Testis (tissue), 2 donors: ENCODE measurements at regions not wholly inside any gene's neighbourhood (a gene's known extent, or its start where the extent isn't known, plus 50 kb on each side); places are given as distances from the start of the nearest gene placed in this dataset.
"Not testable (repeated sequence)": the region's sequence is repeated elsewhere in the genome, so short reads cannot be mapped to it uniquely, and the experiment has no call there.

ENCODE experiments used
- DNase-seq: peaks from one replicate; pipeline ENCODE4 v3.0.0-alpha.2; 2019
- H3K27ac ChIP-seq, 2 donors: fragments of 200-600 bp; sonication (generic); one replicate each; pipeline ENCODE4 v1.5.1; 2019
- H3K27me3 ChIP-seq: fragments of 200-600 bp; sonication (generic); one replicate; pipeline ENCODE4 v1.5.1; 2019
- H3K36me3 ChIP-seq: fragments of 200-600 bp; sonication (generic); one replicate; pipeline ENCODE4 v1.5.1; 2017; ENCODE audit warnings: low read depth; ENCODE audit errors: missing control alignments
- H3K4me1 ChIP-seq: fragments of 200-600 bp; sonication (generic); one replicate; pipeline ENCODE4 v1.5.1; 2019
- H3K4me3 ChIP-seq, 2 donors: fragments of 200-600 bp; sonication (generic); one replicate each; pipeline ENCODE4 v1.5.1; 2017 to 2019
- H3K9me3 ChIP-seq: fragments of 200-600 bp; sonication (generic); one replicate; pipeline ENCODE4 v1.5.1; 2017
- WGBS, 2 donors: methylation state at CpG; one replicate each; pipeline ENCODE4 v1.1.5; 2018; 5-methylcytosine and 5-hydroxymethylcytosine counted together
- intact Hi-C: fragments of 100-400 bp; cut with DNase I; formaldehyde crosslinking; loops from one replicate; pipeline ENCODE4 v1.15.1; 2023; ENCODE audit warnings: low total_unique reads

GRCh38 chr2:90296484-90296777 lies 1605.0 kb downstream of the RPIA start:
- H3K4me3 ChIP-seq, H3K9me3 ChIP-seq, H3K36me3 ChIP-seq, intact Hi-C loops, DNase-seq, H3K4me1 ChIP-seq, H3K27ac ChIP-seq, H3K27me3 ChIP-seq: not testable (repeated sequence)

GRCh38 chr2:90297701-90298100 lies 1606.2 kb downstream of the RPIA start:
- H3K27ac ChIP-seq, H3K4me3 ChIP-seq, H3K4me1 ChIP-seq, intact Hi-C loops, H3K9me3 ChIP-seq, DNase-seq, H3K27me3 ChIP-seq, H3K36me3 ChIP-seq: not testable (repeated sequence)
- 100% methylated on average over 2 of the region's 2 CpGs; no CpG with 5 or more reads in 1 of the 2 donors for WGBS, 2 donors

- DNase-seq, intact Hi-C loops, H3K4me1 ChIP-seq, H3K27me3 ChIP-seq, H3K36me3 ChIP-seq, H3K4me3 ChIP-seq, H3K9me3 ChIP-seq, H3K27ac ChIP-seq: not testable (repeated sequence)
- 67 to 94% methylated on average over 1 of the region's 1 CpG for WGBS, 2 donors
These were observed 1606.8 kb downstream of the RPIA start for GRCh38 chr2:90298126-90298755.

DNA sequence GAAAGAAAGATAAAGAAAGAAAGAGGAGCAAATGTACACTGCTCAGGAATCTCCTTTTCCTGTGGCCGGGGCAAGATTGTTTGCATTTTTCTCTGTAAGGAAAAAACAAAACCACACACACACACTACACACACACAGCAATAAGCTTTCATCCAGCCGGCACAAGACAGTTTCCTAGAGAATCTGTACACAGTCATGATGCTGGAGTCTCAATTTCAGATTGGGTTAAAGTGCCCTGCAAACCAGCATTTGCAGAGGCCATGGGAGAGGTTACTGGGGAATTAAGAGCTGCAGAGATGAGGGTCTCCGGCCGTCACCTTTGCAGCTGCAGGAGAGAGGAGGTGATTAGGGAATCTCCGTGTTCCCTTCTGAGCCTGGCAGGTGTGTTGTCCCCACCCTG lies 1607.5 kb downstream of the RPIA start:
- H3K27me3 ChIP-seq, H3K27ac ChIP-seq, intact Hi-C loops, H3K4me3 ChIP-seq, DNase-seq, H3K4me1 ChIP-seq, H3K9me3 ChIP-seq, H3K36me3 ChIP-seq: not testable (repeated sequence)
- 81 to 83% methylated on average over 1 to 2 of the region's 5 CpGs for WGBS, 2 donors

- DNase-seq, H3K36me3 ChIP-seq, H3K9me3 ChIP-seq, H3K4me3 ChIP-seq, H3K27ac ChIP-seq, H3K4me1 ChIP-seq, intact Hi-C loops, H3K27me3 ChIP-seq: not testable (repeated sequence)
- WGBS, 2 donors = 19 to 33% methylated on average over 8 to 27 of the region's 29 CpGs
These were observed 1631.5 kb downstream of the RPIA start for GRCh38 chr2:90322982-90323381.

DNA sequence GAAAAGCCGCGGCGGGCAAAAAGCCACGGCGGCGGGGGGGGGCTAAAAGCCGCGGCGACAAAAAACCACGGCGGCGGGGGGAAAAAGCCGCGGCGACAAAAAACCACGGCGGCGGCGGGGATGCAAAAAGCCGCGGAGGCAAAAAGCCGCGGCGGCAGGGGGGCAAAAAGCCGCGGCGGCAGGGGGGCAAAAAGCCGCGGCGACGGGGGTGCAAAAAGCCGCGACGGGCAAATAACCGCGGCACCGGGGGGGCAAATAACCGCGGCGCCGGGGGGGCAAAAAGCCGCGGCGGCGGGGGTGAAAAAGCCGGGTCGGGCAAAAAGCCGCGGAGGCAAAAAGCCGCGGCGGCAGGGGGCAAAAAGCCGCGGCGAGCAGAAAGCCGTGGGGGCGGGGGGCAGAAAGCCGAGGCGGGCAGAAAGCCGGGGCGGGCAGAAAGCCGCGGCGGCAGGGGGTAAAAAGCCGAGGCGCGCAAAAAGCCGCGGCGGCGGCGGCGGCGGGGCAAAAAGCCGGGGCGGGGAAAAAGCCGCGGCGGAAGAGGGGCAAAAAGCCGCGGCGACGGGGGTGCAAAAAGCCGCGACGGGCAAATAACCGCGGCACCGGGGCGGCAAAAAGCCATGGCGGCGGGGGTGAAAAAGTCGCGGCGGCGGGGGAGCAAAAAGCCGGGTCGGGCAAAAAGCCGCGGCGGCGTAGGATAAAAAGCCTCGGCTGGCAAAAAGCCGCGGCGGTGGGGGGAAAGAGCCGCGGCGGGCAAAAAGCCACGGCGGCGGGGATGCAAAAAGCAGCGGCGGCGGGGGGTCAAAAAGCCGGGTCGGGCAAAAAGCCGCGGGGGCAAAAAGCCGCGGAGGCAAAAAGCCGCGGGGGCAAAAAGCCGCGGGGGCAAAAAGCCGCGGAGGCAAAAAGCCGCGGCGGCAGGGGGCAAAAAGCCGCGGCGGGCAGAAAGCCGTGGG lies 1632.4 kb downstream of the RPIA start:
- H3K4me1 ChIP-seq, H3K27me3 ChIP-seq, H3K27ac ChIP-seq, H3K9me3 ChIP-seq, H3K36me3 ChIP-seq, H3K4me3 ChIP-seq, intact Hi-C loops: not testable (repeated sequence)
- DNase-seq = peak; percentile 23
- WGBS, 2 donors = 19% methylated on average over 25 of the region's 134 CpGs; no CpG with 5 or more reads in 1 of the 2 donors

GRCh38 chr2:90324672-90325071 lies 1633.2 kb downstream of the RPIA start:
- H3K27ac ChIP-seq, H3K4me1 ChIP-seq, H3K9me3 ChIP-seq, DNase-seq, H3K36me3 ChIP-seq, intact Hi-C loops, H3K4me3 ChIP-seq, H3K27me3 ChIP-seq: not testable (repeated sequence)
- WGBS, 2 donors = 0% methylated on average over 6 of the region's 59 CpGs; no CpG with 5 or more reads in 1 of the 2 donors

DNA sequence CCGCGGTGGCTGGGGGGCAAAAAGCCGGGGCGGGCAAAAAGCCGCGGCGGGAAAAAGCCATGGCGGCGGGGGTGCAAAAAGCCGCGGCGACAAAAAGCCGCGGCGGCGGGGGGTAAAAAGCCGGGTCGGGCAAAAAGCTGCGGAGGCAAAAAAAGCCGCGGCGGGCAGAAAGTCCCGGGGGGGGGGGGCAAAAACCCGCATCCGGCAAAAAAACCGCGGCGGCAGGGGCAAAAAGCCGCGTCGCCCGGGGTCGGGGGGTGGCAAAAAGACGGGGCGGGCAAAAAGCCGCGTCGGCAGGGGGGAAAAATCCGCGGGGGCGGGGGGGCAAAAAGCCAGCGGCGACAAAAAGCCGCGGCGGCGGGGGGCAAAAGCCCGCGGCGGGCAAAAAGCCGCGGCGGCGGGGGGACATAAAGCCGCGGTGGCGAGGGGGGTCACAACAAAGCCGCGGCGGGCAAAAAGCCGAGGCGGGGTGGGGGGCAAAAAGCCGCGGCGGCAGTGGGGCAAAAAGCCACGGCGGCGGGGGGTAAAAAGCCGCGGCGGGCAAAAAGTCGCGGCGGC lies 1634.4 kb downstream of the RPIA start:
- H3K4me1 ChIP-seq, H3K27me3 ChIP-seq, DNase-seq, intact Hi-C loops, H3K9me3 ChIP-seq, H3K4me3 ChIP-seq, H3K27ac ChIP-seq, H3K36me3 ChIP-seq: not testable (repeated sequence)
- WGBS, 2 donors = 4% methylated on average over 30 of the region's 74 CpGs; no CpG with 5 or more reads in 1 of the 2 donors

GRCh38 chr2:90355546-90355945 lies 1664.1 kb downstream of the RPIA start:
- H3K27ac ChIP-seq, DNase-seq, H3K9me3 ChIP-seq, H3K27me3 ChIP-seq, H3K36me3 ChIP-seq, H3K4me1 ChIP-seq, intact Hi-C loops, H3K4me3 ChIP-seq: not testable (repeated sequence)
- 39 to 61% methylated on average over 3 to 4 of the region's 9 CpGs for WGBS, 2 donors

DNA sequence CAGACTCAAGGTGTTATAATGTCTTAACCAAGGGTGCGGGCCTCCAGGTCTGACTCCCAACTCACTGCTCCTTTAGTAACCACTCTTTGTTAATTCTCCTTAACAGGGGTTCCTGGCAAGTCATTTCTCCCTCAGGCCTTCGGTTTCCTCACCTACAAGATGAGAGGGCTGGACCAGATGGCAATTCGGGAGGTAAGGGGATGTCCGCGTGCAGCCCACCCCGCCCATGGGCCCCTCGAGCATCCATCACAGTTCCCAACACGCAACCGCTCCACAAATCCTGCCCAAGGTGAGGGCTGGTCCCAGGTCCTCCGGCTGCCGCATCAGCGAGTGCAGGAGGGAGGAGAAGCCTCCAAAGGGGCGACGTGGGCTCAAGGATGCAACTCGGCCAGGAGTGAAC lies 1667.9 kb downstream of the RPIA start:
- H3K4me1 ChIP-seq, H3K27me3 ChIP-seq, intact Hi-C loops, H3K9me3 ChIP-seq, H3K36me3 ChIP-seq, DNase-seq, H3K4me3 ChIP-seq, H3K27ac ChIP-seq: not testable (repeated sequence)
- WGBS, 2 donors = 61% methylated on average over 9 of the region's 15 CpGs; no CpG with 5 or more reads in 1 of the 2 donors

- H3K9me3 ChIP-seq, H3K36me3 ChIP-seq, intact Hi-C loops, H3K27ac ChIP-seq, DNase-seq, H3K27me3 ChIP-seq, H3K4me1 ChIP-seq, H3K4me3 ChIP-seq: not testable (repeated sequence)
- WGBS, 2 donors = 9 to 18% methylated on average over 36 to 55 of the region's 93 CpGs
These were observed 1668.6 kb downstream of the RPIA start for GRCh38 chr2:90359887-90360730.
